ENCODE measurements at regions not wholly inside any gene's neighbourhood (a gene's known extent, or its start where the extent isn't known, plus 50 kb on each side); places are given as distances from the start of the nearest gene placed in this dataset.

DNA sequence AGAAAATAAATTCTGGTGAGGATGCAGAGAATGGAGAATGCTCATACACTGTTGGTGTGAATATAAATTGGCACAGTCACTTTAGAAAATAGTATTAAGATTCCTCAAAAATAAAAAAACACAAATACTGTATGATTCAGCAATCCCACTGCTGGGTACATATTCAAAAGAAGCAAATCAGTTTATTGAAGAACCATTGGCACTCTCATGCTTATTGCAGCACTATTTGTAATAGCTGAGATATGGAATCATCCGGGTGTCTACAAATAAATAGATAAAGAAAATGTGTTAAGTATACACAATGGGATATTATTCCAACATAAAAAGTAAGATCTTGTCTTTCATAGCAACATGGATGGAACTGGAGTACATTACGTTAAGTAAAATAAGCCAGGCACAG, 579.4 kb upstream of the SEL1L start:
- TF ChIP-seq, protein P1, sequence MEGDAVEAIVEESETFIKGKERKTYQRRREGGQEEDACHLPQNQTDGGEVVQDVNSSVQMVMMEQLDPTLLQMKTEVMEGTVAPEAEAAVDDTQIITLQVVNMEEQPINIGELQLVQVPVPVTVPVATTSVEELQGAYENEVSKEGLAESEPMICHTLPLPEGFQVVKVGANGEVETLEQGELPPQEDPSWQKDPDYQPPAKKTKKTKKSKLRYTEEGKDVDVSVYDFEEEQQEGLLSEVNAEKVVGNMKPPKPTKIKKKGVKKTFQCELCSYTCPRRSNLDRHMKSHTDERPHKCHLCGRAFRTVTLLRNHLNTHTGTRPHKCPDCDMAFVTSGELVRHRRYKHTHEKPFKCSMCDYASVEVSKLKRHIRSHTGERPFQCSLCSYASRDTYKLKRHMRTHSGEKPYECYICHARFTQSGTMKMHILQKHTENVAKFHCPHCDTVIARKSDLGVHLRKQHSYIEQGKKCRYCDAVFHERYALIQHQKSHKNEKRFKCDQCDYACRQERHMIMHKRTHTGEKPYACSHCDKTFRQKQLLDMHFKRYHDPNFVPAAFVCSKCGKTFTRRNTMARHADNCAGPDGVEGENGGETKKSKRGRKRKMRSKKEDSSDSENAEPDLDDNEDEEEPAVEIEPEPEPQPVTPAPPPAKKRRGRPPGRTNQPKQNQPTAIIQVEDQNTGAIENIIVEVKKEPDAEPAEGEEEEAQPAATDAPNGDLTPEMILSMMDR (IDR thresholded peaks at IDR 0.05; ENCODE audit: insufficient read depth, low read depth, low read length, missing control alignments), result no peak
- no peak overlapping the region for H3K4me3 ChIP-seq (ENCODE audit: low read length)
- no peak for DNase-seq (ENCODE audit: low read depth)

DNA sequence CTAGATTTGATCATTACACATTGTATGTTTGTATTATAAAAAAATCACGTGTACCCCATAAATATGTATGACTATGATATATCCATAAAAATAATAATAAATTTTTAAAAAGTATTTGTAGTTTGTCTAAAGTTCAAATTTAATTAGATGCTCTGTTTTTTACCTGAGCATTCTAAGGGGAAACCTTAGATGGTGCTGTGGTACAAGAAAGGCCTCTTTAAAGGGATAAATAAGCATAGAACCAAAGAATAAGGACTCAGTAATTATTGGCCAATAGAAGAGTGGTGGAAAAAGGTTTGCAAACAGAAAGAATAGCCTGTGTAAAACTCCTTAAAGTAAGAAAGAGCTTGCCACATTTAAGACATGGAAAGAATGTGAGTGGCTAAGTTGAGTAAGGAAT, 580.1 kb upstream of the SEL1L start:
- TF ChIP-seq, protein P1 (IDR thresholded peaks at IDR 0.05; ENCODE audit: insufficient read depth, low read depth, low read length, missing control alignments), result no peak
- no peak for DNase-seq (ENCODE audit: low read depth)
- no peak overlapping the region for H3K4me3 ChIP-seq (ENCODE audit: low read length)

DNA sequence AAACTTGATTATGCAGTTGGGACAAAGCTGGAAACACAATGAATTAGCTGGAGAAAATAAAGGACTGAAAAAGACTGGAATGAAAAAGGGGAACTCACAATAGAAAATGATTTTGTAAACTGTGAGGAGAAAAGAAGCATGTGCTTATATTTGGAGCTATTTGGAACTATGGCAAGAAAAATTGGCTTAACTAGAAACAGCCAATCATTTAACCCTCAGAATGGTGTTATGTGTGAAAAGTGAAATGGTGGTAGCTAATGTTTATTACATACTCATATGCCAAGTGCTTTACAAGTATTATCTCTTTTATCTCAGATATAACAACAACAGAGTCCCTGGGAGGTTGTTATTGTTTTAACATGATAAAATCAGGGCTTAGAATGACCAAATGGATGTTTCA, 583.1 kb upstream of the SEL1L start:
- H3K4me3 ChIP-seq (ENCODE audit: low read length), result no peak overlapping the region
- TF ChIP-seq, protein P1 (IDR thresholded peaks at IDR 0.05; ENCODE audit: insufficient read depth, low read depth, low read length, missing control alignments), result no peak
- no peak for DNase-seq (ENCODE audit: low read depth)

DNA sequence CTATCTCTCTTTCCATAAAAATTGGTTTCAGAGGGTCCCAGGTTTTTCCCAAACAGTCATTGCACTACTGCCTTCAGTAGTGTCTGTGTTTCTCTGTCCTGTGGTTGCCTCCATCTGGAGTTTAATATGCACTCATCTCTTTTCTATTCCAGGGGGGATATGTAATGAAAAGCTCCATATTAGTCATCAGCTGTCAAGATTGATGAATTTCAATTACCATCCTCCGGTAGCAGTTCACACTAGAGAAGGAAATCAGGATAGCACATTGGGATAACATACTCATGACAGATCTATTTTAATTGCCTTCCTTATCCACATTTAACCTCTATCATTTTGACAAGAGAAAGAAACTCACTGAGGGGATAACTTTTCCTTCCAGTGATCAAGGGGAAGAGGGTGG, 589.0 kb upstream of the SEL1L start:
- H3K4me3 ChIP-seq (ENCODE audit: low read length), result no peak overlapping the region
- no peak for DNase-seq (ENCODE audit: low read depth)
- TF ChIP-seq, protein P1 (IDR thresholded peaks at IDR 0.05; ENCODE audit: insufficient read depth, low read depth, low read length, missing control alignments), result no peak

DNA sequence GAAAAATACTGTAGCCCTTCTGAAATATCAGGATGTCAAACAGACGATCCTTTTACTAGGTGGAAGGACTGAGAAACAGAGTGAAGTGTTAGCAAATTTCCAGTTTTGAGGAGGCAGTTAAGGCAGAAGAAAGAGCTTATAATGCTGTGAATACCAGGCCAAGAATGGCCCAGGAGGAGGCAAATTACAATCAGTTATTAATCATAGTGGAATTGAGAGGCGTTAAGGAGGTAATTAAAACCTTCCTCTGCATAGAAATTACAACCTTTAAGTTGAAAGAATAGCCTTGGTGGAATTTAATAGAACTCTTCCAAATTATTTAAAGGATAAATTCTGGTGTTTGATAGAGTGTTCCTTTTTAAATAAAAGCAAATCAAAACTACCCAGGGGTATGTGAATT, 590.9 kb upstream of the SEL1L start:
- H3K4me3 ChIP-seq (ENCODE audit: low read length), result no peak overlapping the region
- no peak for DNase-seq (ENCODE audit: low read depth)
- TF ChIP-seq, protein P1 (IDR thresholded peaks at IDR 0.05; ENCODE audit: insufficient read depth, low read depth, low read length, missing control alignments), result no peak

DNA sequence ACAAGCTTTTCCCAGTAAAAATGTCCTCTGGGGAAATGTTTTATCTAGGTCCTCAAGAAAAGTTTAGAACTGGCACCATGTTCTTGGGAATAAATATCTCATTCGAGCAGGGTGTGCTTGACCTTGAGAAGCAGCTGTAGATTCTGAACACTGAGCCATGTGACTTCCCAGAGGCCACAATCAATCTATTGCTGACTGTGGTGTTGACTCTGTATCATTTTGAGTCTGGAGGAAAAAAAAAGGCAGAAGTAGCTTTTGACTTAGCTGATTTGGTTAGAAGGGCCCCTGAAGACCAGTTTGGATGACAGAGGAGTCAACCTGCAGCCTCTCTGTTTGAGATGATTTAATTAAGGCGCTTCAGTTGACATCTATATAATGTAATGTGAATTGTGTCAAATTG, 592.4 kb upstream of the SEL1L start:
- no peak overlapping the region for H3K4me3 ChIP-seq (ENCODE audit: low read length)
- TF ChIP-seq, protein P1 (IDR thresholded peaks at IDR 0.05; ENCODE audit: insufficient read depth, low read depth, low read length, missing control alignments), result no peak
- DNase-seq (ENCODE audit: low read depth), result no peak

DNA sequence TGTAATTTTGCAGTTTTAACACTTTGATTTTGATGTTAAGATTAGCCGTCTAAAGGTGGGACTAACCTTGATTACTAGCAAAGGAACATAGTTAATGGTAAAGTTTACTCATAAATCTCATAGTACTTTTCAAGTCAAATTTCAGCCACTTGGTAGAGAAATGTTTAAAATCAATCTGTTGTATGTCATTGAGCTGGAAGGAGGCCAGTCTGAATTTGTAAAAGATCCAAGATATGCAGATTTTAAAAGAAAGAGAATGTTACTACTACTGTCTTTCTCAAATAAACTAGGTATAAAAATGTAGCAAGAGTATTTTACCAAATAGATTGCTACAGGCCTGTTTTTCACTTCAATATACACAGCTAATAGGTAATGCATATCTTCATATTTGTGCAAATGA, 600.8 kb upstream of the SEL1L start:
- TF ChIP-seq, protein P1 (IDR thresholded peaks at IDR 0.05; ENCODE audit: insufficient read depth, low read depth, low read length, missing control alignments), result no peak
- no peak overlapping the region for H3K4me3 ChIP-seq (ENCODE audit: low read length)
- no peak for DNase-seq (ENCODE audit: low read depth)
